Duodenal mucosa (tissue), 2 donors: ENCODE measurements at regions not wholly inside any gene's neighbourhood (a gene's known extent, or its start where the extent isn't known, plus 50 kb on each side); places are given as distances from the start of the nearest gene placed in this dataset.
"Not testable (repeated sequence)": the region's sequence is repeated elsewhere in the genome, so short reads cannot be mapped to it uniquely, and the experiment has no call there.

Experiments used
- H3K27ac ChIP-seq: one replicate; pipeline ENCODE4 v1.7.0; 2013; ENCODE audit warnings: low read depth, low read length
- H3K27me3 ChIP-seq, 2 donors: one replicate each; pipeline ENCODE4 v1.7.0; 2013; ENCODE audit warnings: low read length in 2 of 2, control low read depth in 1 of 2; ENCODE audit not compliant: insufficient read depth in 2 of 2, control insufficient read depth in 1 of 2
- H3K36me3 ChIP-seq, 2 donors: one replicate each; pipeline ENCODE4 v1.7.0; 2013; ENCODE audit warnings: low read length in 2 of 2, control low read depth in 1 of 2; ENCODE audit not compliant: insufficient read depth in 2 of 2, control insufficient read depth in 1 of 2
- H3K4me1 ChIP-seq, 2 donors: one replicate each; pipeline ENCODE4 v1.7.0; 2013; ENCODE audit warnings: low read length in 2 of 2, control low read depth in 1 of 2; ENCODE audit not compliant: insufficient read depth in 2 of 2, control insufficient read depth in 1 of 2
- H3K4me3 ChIP-seq, 2 donors: one replicate each; pipeline ENCODE4 v1.7.0; 2013; ENCODE audit warnings: low read length in 2 of 2, low read depth in 1 of 2
- H3K9ac ChIP-seq, 2 donors: one replicate each; pipeline ENCODE4 v1.7.0; 2013; ENCODE audit warnings: low read length in 2 of 2, low read depth in 1 of 2
- H3K9me3 ChIP-seq, 2 donors: one replicate each; pipeline ENCODE4 v1.7.0; 2013; ENCODE audit warnings: low read length in 2 of 2, control low read depth in 1 of 2; ENCODE audit not compliant: control insufficient read depth in 1 of 2

DNA sequence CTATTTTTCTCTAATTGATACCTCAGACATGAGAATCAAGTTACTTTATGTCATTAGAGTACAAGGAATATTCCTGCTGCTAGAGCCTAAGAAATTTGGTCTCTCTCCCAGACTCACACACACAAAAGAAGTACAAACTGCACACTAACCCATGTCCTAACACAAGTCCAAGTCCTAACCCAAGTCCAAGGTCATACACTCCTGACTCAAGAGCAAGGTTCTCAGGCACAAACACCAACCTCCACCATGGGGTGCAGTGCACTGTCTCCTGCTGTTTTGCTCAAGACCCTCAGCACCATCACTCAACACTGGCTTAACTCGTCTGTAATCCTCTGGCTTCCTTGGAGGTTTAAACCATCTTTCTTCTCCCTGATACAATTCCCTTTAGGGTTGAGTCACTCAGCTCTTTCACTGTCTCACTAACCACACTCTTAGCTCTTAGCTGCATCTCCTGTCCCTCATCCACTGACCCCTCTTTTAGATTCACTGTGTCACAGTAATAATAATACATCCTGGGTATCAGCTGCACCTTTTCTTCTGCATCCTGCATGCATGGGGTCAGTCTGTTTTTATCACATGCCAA is 129.8 kb downstream of the BCL2L11 start:
- Histone ChIP-seq H3K36me3 (no peaks in the 10 kb centered on the region), H3K27me3 (no peaks in the 10 kb centered on the region), H3K4me3 (no peak overlapping the region), H3K27ac (no peak overlapping the region), H3K9me3 (no peaks in the 10 kb centered on the region), H3K4me1 (no peaks in the 10 kb centered on the region), H3K9ac (no peak overlapping the region)

DNA sequence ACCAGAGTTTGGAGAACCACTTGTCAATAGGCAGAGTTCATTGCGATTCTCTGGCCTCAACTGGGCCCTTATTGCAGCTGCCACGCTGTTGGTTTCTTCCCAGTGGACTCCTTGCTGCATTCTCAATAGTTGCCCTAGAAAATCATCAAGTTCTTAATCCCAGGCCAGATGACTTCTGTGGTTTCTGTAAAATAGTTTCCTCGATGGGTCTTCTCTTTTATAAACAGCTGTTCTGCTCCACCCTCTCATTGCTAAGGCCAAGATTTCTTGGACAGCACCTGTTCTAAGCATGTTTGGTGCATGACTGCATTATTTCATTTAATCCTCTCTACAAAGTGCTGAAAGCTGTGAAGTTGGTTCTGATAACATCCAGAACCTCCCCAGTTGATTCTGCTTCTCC is 131.0 kb downstream of the BCL2L11 start:
- no peak overlapping the region for H3K9ac ChIP-seq
- H3K9me3 ChIP-seq = no peaks in the 10 kb centered on the region
- H3K4me3 ChIP-seq = no peak overlapping the region
- H3K27me3 ChIP-seq = no peaks in the 10 kb centered on the region
- H3K36me3 ChIP-seq = no peaks in the 10 kb centered on the region
- no peaks in the 10 kb centered on the region for H3K4me1 ChIP-seq
- no peak overlapping the region for H3K27ac ChIP-seq

GRCh38 chr2:111252436-111252835 is 131.7 kb downstream of the BCL2L11 start:
- H3K27me3 ChIP-seq = no peaks in the 10 kb centered on the region
- no peak overlapping the region for H3K27ac ChIP-seq
- no peaks in the 10 kb centered on the region for H3K36me3 ChIP-seq
- H3K9ac ChIP-seq = no peak overlapping the region
- H3K4me1 ChIP-seq = no peaks in the 10 kb centered on the region
- H3K4me3 ChIP-seq = no peak overlapping the region
- H3K9me3 ChIP-seq = no peaks in the 10 kb centered on the region

DNA sequence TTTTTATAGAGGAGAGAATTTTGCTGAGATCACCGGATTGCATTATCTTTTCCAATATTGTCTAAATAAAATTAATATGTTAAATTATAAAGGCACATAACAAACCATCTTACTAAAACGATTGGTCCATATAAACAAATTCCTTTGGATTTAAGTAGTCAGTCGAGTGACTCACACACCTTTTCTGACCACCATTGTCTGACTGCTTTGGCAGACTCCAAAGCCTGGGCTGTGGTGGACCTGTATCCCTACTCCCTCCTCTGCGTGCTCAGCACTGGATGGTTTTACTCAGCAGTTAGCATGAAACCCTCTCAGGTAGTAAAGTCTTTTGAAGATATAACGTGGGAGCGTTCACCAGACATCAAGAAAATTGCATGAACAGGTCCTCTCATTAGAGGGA is 134.2 kb downstream of the BCL2L11 start:
- not testable (repeated sequence) for H3K9me3 ChIP-seq, H3K27ac ChIP-seq, H3K9ac ChIP-seq, H3K4me1 ChIP-seq, H3K36me3 ChIP-seq, H3K27me3 ChIP-seq, H3K4me3 ChIP-seq

DNA sequence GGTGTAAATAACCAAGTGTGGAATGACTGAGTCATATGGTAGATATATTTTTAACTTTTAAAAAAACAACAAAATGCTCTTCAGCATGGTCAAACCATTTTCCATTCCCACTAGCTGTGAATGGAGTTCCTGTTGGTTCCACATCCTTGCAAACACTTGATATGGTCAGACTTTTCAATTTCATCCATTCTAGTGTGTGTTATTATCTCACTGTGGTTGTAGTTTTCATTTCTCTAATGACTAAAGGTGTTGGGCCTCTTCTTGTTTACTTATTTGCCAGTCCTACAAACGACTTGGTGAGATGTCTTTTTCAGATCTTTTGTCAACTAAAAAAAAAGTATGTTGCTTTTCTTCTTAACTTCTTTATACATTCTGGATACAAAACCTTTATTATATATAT is 135.9 kb downstream of the BCL2L11 start:
- H3K36me3 ChIP-seq, H3K4me3 ChIP-seq, H3K9me3 ChIP-seq, H3K4me1 ChIP-seq, H3K27ac ChIP-seq, H3K9ac ChIP-seq, H3K27me3 ChIP-seq: not testable (repeated sequence)

- not testable (repeated sequence) for H3K9ac ChIP-seq, H3K4me3 ChIP-seq
Observed at GRCh38 chr2:111257607-111258006, 136.9 kb downstream of the BCL2L11 start.

GRCh38 chr2:111258318-111258717 is 137.6 kb downstream of the BCL2L11 start:
- not testable (repeated sequence) for H3K27me3 ChIP-seq, H3K9me3 ChIP-seq, H3K36me3 ChIP-seq, H3K4me3 ChIP-seq, H3K9ac ChIP-seq, H3K27ac ChIP-seq, H3K4me1 ChIP-seq

More at GRCh38 chr2:111257607-111258006, 136.9 kb downstream of the BCL2L11 start:
- not testable (repeated sequence) for H3K36me3 ChIP-seq, H3K9me3 ChIP-seq, H3K4me1 ChIP-seq, H3K27ac ChIP-seq, H3K27me3 ChIP-seq

DNA sequence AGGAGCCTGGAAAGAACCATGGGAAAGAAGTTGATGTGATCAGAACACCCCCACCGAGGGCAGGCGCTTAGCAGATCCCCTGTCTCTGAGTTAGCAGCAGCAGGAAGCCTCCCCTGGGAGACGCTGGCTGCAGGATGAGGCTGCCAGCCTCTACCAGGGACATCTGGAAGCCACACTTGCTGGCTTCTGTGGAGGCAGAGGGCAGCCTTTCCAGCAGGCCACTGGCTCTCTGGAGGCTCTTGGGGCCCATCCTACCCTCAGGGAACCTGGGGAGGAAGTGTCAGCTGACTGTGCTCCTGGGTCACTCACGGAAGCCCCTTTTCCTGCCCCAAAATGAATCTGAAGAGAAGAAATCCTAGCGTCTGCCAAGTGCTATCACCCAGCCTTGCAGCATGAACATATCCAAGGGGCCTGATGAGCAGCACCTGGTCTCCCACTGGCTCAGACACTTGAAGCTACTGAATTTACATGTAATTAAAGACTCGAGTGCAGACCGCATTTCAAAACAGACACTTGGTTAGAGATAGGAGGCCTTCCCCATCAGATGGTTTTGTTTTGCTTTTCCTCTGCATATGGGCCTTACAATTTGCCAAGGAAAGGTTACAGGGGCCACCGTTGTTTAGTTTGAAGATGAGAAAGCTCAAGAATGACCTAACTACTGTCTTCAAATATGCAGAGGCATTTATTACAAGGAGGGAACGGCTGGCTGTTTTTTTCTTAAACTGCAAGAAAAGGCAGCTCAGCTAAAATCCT is 142.1 kb downstream of the BCL2L11 start:
- not testable (repeated sequence) for H3K4me1 ChIP-seq, H3K4me3 ChIP-seq, H3K9ac ChIP-seq, H3K27ac ChIP-seq, H3K36me3 ChIP-seq, H3K9me3 ChIP-seq, H3K27me3 ChIP-seq

DNA sequence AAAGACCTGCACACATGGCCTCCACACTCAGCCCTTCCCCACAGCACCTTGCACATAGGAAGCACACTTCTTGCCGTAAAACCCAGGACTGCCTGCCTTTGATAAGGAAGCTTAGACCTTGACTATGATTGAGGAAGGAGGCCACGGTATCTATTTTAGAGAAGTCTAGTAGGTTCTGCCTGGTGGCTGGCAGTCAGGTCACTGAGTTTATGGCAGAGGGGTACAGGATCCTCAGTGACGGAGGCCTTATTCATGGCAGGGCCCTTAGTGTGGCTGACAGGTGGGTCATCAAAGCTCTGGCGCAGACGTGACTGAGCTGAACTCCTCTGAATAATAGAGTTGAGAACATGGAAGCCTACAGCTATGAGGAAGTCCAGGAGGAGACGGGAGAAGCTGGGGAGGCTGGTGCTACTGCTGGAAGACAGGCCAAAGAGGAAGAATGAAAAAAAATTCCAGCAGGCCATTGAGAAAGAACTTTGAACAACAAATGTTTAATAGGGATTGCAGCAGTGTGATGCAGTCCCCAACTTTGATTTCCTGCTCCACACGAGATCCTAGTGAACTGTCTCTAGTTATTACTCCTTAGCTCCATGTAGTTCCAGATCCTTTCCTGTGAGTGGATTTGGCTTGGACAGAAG is 142.8 kb downstream of the BCL2L11 start:
- H3K27ac ChIP-seq, H3K27me3 ChIP-seq, H3K36me3 ChIP-seq, H3K9me3 ChIP-seq, H3K4me1 ChIP-seq, H3K4me3 ChIP-seq, H3K9ac ChIP-seq: not testable (repeated sequence)

GRCh38 chr2:111264956-111265355 is 144.2 kb downstream of the BCL2L11 start:
- not testable (repeated sequence) for H3K4me3 ChIP-seq, H3K36me3 ChIP-seq, H3K27ac ChIP-seq, H3K9ac ChIP-seq, H3K9me3 ChIP-seq, H3K4me1 ChIP-seq, H3K27me3 ChIP-seq
